Cardiac muscle cell (in vitro differentiated cells and primary cell): ENCODE measurements at regions not wholly inside any gene's neighbourhood (a gene's known extent, or its start where the extent isn't known, plus 50 kb on each side); places are given as distances from the start of the nearest gene placed in this dataset.

ENCODE experiments used
- DNase-seq, 2 donors: peaks; one replicate each; pipeline versions ENCODE4 v3.0.0 to v3.0.0-alpha.2; 2010 to 2017; ENCODE audit warnings: low read depth in 1 of 2, low spot score in 1 of 2
- H3K27ac ChIP-seq: fragments of 200-600 bp; sonication (generic); 2 replicates; pipeline ENCODE4 v1.5.1; 2016
- H3K27me3 ChIP-seq: fragments of 200-600 bp; sonication (generic); 2 replicates; pipeline ENCODE4 v1.6.0; 2016; ENCODE audit warnings: control low read depth
- H3K36me3 ChIP-seq: fragments of 200-600 bp; sonication (generic); 2 replicates; pipeline ENCODE4 v1.5.1; 2016; ENCODE audit warnings: control low read depth
- H3K4me1 ChIP-seq: fragments of 200-600 bp; sonication (generic); 2 replicates; pipeline ENCODE4 v1.8.1; 2017; ENCODE audit warnings: low read depth, mild to moderate bottlenecking, mixed run types
- H3K4me3 ChIP-seq: fragments of 200-600 bp; sonication (generic); 2 replicates; pipeline ENCODE4 v1.5.1; 2016; ENCODE audit warnings: mild to moderate bottlenecking
- H3K9me3 ChIP-seq: fragments of 200-600 bp; sonication (generic); 2 replicates; pipeline ENCODE4 v1.5.1; 2017; ENCODE audit warnings: low read depth, mild to moderate bottlenecking, control low read depth
- CTCF ChIP-seq: IDR thresholded peaks from 2 replicates; pipeline ENCODE4 v1.5.1; 2012; ENCODE audit warnings: low read depth, mild to moderate bottlenecking, low read length

GRCh38 chrX:25941087-25941486 lies 197.1 kb upstream of the MAGEB18 start:
- Histone ChIP-seq H3K27me3 (no peaks in the 10 kb centered on the region), H3K9me3 (no peaks in the 10 kb centered on the region), H3K36me3 (no peaks in the 10 kb centered on the region), H3K4me1 (no peaks in the 10 kb centered on the region), H3K4me3 (no peak overlapping the region), H3K27ac (no peak overlapping the region)
- TF ChIP-seq CTCF = no peak
- no peak for DNase-seq

- H3K27ac ChIP-seq = no peak overlapping the region
- H3K4me1 ChIP-seq = no peaks in the 10 kb centered on the region
- H3K27me3 ChIP-seq = no peaks in the 10 kb centered on the region
- H3K9me3 ChIP-seq = no peaks in the 10 kb centered on the region
- DNase-seq = peak in 1 of 2 donors; percentile 18
- no peak overlapping the region for H3K4me3 ChIP-seq
- no peaks in the 10 kb centered on the region for H3K36me3 ChIP-seq
- no peak for TF ChIP-seq CTCF
Observed at GRCh38 chrX:25941559-25942250, 196.4 kb upstream of the MAGEB18 start.

GRCh38 chrX:25968920-25969319 lies 169.2 kb upstream of the MAGEB18 start:
- H3K27me3 ChIP-seq = no peaks in the 10 kb centered on the region
- no peak overlapping the region for H3K4me3 ChIP-seq
- peak; percentile 34 to 64 for DNase-seq
- no peaks in the 10 kb centered on the region for H3K4me1 ChIP-seq
- no peaks in the 10 kb centered on the region for H3K9me3 ChIP-seq
- no peaks in the 10 kb centered on the region for H3K36me3 ChIP-seq
- peak; percentile 66 for TF ChIP-seq CTCF
- H3K27ac ChIP-seq = no peak overlapping the region

- H3K4me1 ChIP-seq = no peaks in the 10 kb centered on the region
- TF ChIP-seq CTCF = no peak
- peak in 1 of 2 donors; percentile 11 for DNase-seq
Observed at GRCh38 chrX:25976683-25977310, 161.3 kb upstream of the MAGEB18 start.

GRCh38 chrX:25998687-25999086 lies 139.5 kb upstream of the MAGEB18 start:
- TF ChIP-seq CTCF = no peak
- DNase-seq = no peak
- H3K9me3 ChIP-seq = no peaks in the 10 kb centered on the region
- H3K27me3 ChIP-seq = no peaks in the 10 kb centered on the region
- no peak overlapping the region for H3K27ac ChIP-seq
- H3K4me1 ChIP-seq = no peaks in the 10 kb centered on the region
- H3K4me3 ChIP-seq = no peak overlapping the region
- H3K36me3 ChIP-seq = no peaks in the 10 kb centered on the region

More at GRCh38 chrX:25976683-25977310, 161.3 kb upstream of the MAGEB18 start:
- H3K36me3 ChIP-seq = no peaks in the 10 kb centered on the region
- H3K27ac ChIP-seq = no peak overlapping the region
- no peaks in the 10 kb centered on the region for H3K27me3 ChIP-seq
- H3K4me3 ChIP-seq = no peak overlapping the region
- no peaks in the 10 kb centered on the region for H3K9me3 ChIP-seq
